Retina (tissue), 1 donor: ENCODE measurements at regions not wholly inside any gene's neighbourhood (a gene's known extent, or its start where the extent isn't known, plus 50 kb on each side); places are given as distances from the start of the nearest gene placed in this dataset.
"Not testable (repeated sequence)": the region's sequence is repeated elsewhere in the genome, so short reads cannot be mapped to it uniquely, and the experiment has no call there.

Experiments used
- DNase-seq: peaks from one replicate; pipeline ENCODE4 v3.0.0-alpha.2; 2016

- no peak for DNase-seq
These were observed 207.1 kb downstream of the ACKR3 start for GRCh38 chr2:236776695-236777251.

GRCh38 chr2:236777408-236777807 is 207.8 kb downstream of the ACKR3 start:
- no peak for DNase-seq

- DNase-seq, result peak; percentile 32
These were observed 212.6 kb downstream of the ACKR3 start for GRCh38 chr2:236781933-236782816.

GRCh38 chr2:236782938-236783337 is 213.3 kb downstream of the ACKR3 start:
- no peak for DNase-seq

GRCh38 chr2:236783417-236784020 is 213.9 kb downstream of the ACKR3 start:
- no peak for DNase-seq

GRCh38 chr2:236785611-236786057 is 216.0 kb downstream of the ACKR3 start:
- DNase-seq, result no peak

GRCh38 chr2:236786751-236787150 is 217.1 kb downstream of the ACKR3 start:
- no peak for DNase-seq

- not testable (repeated sequence) for DNase-seq
These were observed 217.8 kb downstream of the ACKR3 start for GRCh38 chr2:236787376-236787775.

GRCh38 chr2:236787885-236788284 is 218.3 kb downstream of the ACKR3 start:
- DNase-seq, result no peak

- DNase-seq, result no peak
These were observed 221.3 kb downstream of the ACKR3 start for GRCh38 chr2:236790963-236791362.

- no peak for DNase-seq
These were observed 223.7 kb downstream of the ACKR3 start for GRCh38 chr2:236793023-236794011.

GRCh38 chr2:236794176-236794957 is 224.7 kb downstream of the ACKR3 start:
- DNase-seq, result no peak

GRCh38 chr2:236795169-236795860 is 225.7 kb downstream of the ACKR3 start:
- DNase-seq, result no peak

GRCh38 chr2:236795861-236796219 is 226.2 kb downstream of the ACKR3 start:
- DNase-seq, result no peak

GRCh38 chr2:236796236-236796635 is 226.6 kb downstream of the ACKR3 start:
- DNase-seq, result no peak

- no peak for DNase-seq
These were observed 227.8 kb downstream of the ACKR3 start for GRCh38 chr2:236797411-236797810.

GRCh38 chr2:236798491-236798890 is 228.9 kb downstream of the ACKR3 start:
- DNase-seq, result no peak

GRCh38 chr2:236799391-236800026 is 229.9 kb downstream of the ACKR3 start:
- DNase-seq, result no peak

- no peak for DNase-seq
These were observed 233.2 kb downstream of the ACKR3 start for GRCh38 chr2:236802862-236803261.

- no peak for DNase-seq
These were observed 234.0 kb downstream of the ACKR3 start for GRCh38 chr2:236803621-236804020.
